ENCODE measurements at regions not wholly inside any gene's neighbourhood (a gene's known extent, or its start where the extent isn't known, plus 50 kb on each side); places are given as distances from the start of the nearest gene placed in this dataset.

- Histone ChIP-seq H3K9me3 (ENCODE audit: control insufficient read depth, low read length) (no peaks in the 10 kb centered on the region), H3K4me1 (ENCODE audit: control insufficient read depth, insufficient read depth, low read depth, low read length) (peaks cover 10% of the 10 kb centered on the region), H3K4me2 (ENCODE audit: low read length, poor library complexity, severe bottlenecking) (peak overlapping the region; percentile 8), H3K23ac (ENCODE audit: low read length in 2 of 2) (no peak overlapping the region), H2AK5ac (ENCODE audit: low read length, severe bottlenecking) (peak overlapping the region; percentile 72), H3K14ac (ENCODE audit: low read length in 2 of 2) (no peak overlapping the region), H3K27me3 (ENCODE audit: control insufficient read depth in 1 of 2, insufficient read depth in 1 of 2, low read length in 2 of 2) (no peaks in the 10 kb centered on the region), H2BK5ac (ENCODE audit: low read depth, low read length, poor library complexity, severe bottlenecking) (no peak overlapping the region), H4K8ac (ENCODE audit: low read length) (no peak overlapping the region), H2BK12ac (ENCODE audit: low read length in 2 of 2) (no peak overlapping the region), H3K79me1 (replicated peaks; ENCODE audit: low read length, poor library complexity, severe bottlenecking) (no peaks in the 10 kb centered on the region), H2AFZ (ENCODE audit: low read depth, low read length) (no peak overlapping the region), H2BK120ac (ENCODE audit: low read depth, low read length) (no peak overlapping the region), H2BK15ac (ENCODE audit: low read depth, poor library complexity, severe bottlenecking) (no peak overlapping the region), H3K36me3 (ENCODE audit: control insufficient read depth in 1 of 2, insufficient read depth in 2 of 2, low read depth in 1 of 2, low read length in 2 of 2) (no peaks in the 10 kb centered on the region), H4K91ac (ENCODE audit: low read length) (no peak overlapping the region), H3K9ac (ENCODE audit: low read length) (no peak overlapping the region), H3K18ac (ENCODE audit: low read depth in 1 of 2, low read length in 2 of 2) (no peak overlapping the region), H3K27ac (ENCODE audit: low read length, poor library complexity, severe bottlenecking) (peak overlapping the region; percentile 79), H3K4ac (ENCODE audit: low read depth in 1 of 2, low read length in 2 of 2) (no peak overlapping the region), H3K4me3 (ENCODE audit: insufficient read depth in 1 of 2, low read depth in 1 of 2, low read length in 2 of 2) (no peak overlapping the region)
- 83% methylated on average over 8 of the region's 8 CpGs for WGBS
- no peak for DNase-seq
Observed at GRCh38 chr1:115227346-115228082, 110.5 kb downstream of the NGF start.

GRCh38 chr1:115225993-115226685, 111.9 kb downstream of the NGF start:
- H4K91ac ChIP-seq (ENCODE audit: low read length) = no peak overlapping the region
- H2BK12ac ChIP-seq (ENCODE audit: low read length in 2 of 2) = no peak overlapping the region
- H2BK5ac ChIP-seq (ENCODE audit: low read depth, low read length, poor library complexity, severe bottlenecking) = no peak overlapping the region
- H3K9me3 ChIP-seq (ENCODE audit: control insufficient read depth, low read length) = no peaks in the 10 kb centered on the region
- no peak for DNase-seq
- H3K4ac ChIP-seq (ENCODE audit: low read depth in 1 of 2, low read length in 2 of 2) = no peak overlapping the region
- H2AFZ ChIP-seq (ENCODE audit: low read depth, low read length) = no peak overlapping the region
- H3K23ac ChIP-seq (ENCODE audit: low read length in 2 of 2) = no peak overlapping the region
- H3K4me2 ChIP-seq (ENCODE audit: low read length, poor library complexity, severe bottlenecking) = no peak overlapping the region
- H3K4me1 ChIP-seq (ENCODE audit: control insufficient read depth, insufficient read depth, low read depth, low read length) = peaks cover 10% of the 10 kb centered on the region
- no peak overlapping the region for H3K18ac ChIP-seq (ENCODE audit: low read depth in 1 of 2, low read length in 2 of 2)
- no peak overlapping the region for H2AK5ac ChIP-seq (ENCODE audit: low read length, severe bottlenecking)
- H3K4me3 ChIP-seq (ENCODE audit: insufficient read depth in 1 of 2, low read depth in 1 of 2, low read length in 2 of 2) = no peak overlapping the region
- H3K27ac ChIP-seq (ENCODE audit: low read length, poor library complexity, severe bottlenecking) = no peak overlapping the region
- H3K79me1 ChIP-seq (replicated peaks; ENCODE audit: low read length, poor library complexity, severe bottlenecking) = no peaks in the 10 kb centered on the region
- no peak overlapping the region for H3K9ac ChIP-seq (ENCODE audit: low read length)
- H3K14ac ChIP-seq (ENCODE audit: low read length in 2 of 2) = no peak overlapping the region
- WGBS = 88% methylated on average over 11 of the region's 11 CpGs
- H2BK120ac ChIP-seq (ENCODE audit: low read depth, low read length) = no peak overlapping the region
- H3K36me3 ChIP-seq (ENCODE audit: control insufficient read depth in 1 of 2, insufficient read depth in 2 of 2, low read depth in 1 of 2, low read length in 2 of 2) = no peaks in the 10 kb centered on the region
- H3K27me3 ChIP-seq (ENCODE audit: control insufficient read depth in 1 of 2, insufficient read depth in 1 of 2, low read length in 2 of 2) = no peaks in the 10 kb centered on the region
- no peak overlapping the region for H2BK15ac ChIP-seq (ENCODE audit: low read depth, poor library complexity, severe bottlenecking)
- H4K8ac ChIP-seq (ENCODE audit: low read length) = no peak overlapping the region

- Histone ChIP-seq H3K9me3 (ENCODE audit: control insufficient read depth, low read length) (no peaks in the 10 kb centered on the region), H3K18ac (ENCODE audit: low read depth in 1 of 2, low read length in 2 of 2) (no peak overlapping the region), H3K4ac (ENCODE audit: low read depth in 1 of 2, low read length in 2 of 2) (no peak overlapping the region), H2BK15ac (ENCODE audit: low read depth, poor library complexity, severe bottlenecking) (no peak overlapping the region), H4K91ac (ENCODE audit: low read length) (no peak overlapping the region), H2BK120ac (ENCODE audit: low read depth, low read length) (no peak overlapping the region), H2BK12ac (ENCODE audit: low read length in 2 of 2) (no peak overlapping the region), H2AFZ (ENCODE audit: low read depth, low read length) (no peak overlapping the region), H3K9ac (ENCODE audit: low read length) (no peak overlapping the region), H3K14ac (ENCODE audit: low read length in 2 of 2) (no peak overlapping the region), H3K23ac (ENCODE audit: low read length in 2 of 2) (no peak overlapping the region), H2BK5ac (ENCODE audit: low read depth, low read length, poor library complexity, severe bottlenecking) (no peak overlapping the region), H3K27ac (ENCODE audit: low read length, poor library complexity, severe bottlenecking) (no peak overlapping the region), H4K8ac (ENCODE audit: low read length) (no peak overlapping the region), H3K36me3 (ENCODE audit: control insufficient read depth in 1 of 2, insufficient read depth in 2 of 2, low read depth in 1 of 2, low read length in 2 of 2) (no peaks in the 10 kb centered on the region), H3K79me1 (replicated peaks; ENCODE audit: low read length, poor library complexity, severe bottlenecking) (no peaks in the 10 kb centered on the region), H3K4me1 (ENCODE audit: control insufficient read depth, insufficient read depth, low read depth, low read length) (peaks cover 10% of the 10 kb centered on the region), H3K27me3 (ENCODE audit: control insufficient read depth in 1 of 2, insufficient read depth in 1 of 2, low read length in 2 of 2) (no peaks in the 10 kb centered on the region), H3K4me2 (ENCODE audit: low read length, poor library complexity, severe bottlenecking) (no peak overlapping the region), H2AK5ac (ENCODE audit: low read length, severe bottlenecking) (no peak overlapping the region), H3K4me3 (ENCODE audit: insufficient read depth in 1 of 2, low read depth in 1 of 2, low read length in 2 of 2) (no peak overlapping the region)
- DNase-seq = no peak
- WGBS = 98% methylated on average over 1 of the region's 2 CpGs
Observed at GRCh38 chr1:115224636-115225035, 113.4 kb downstream of the NGF start.

- no peak overlapping the region for H3K9ac ChIP-seq (ENCODE audit: low read length)
- no peak overlapping the region for H3K27ac ChIP-seq (ENCODE audit: low read length, poor library complexity, severe bottlenecking)
- no peaks in the 10 kb centered on the region for H3K9me3 ChIP-seq (ENCODE audit: control insufficient read depth, low read length)
Observed at GRCh38 chr1:115222616-115223402, 115.2 kb downstream of the NGF start.

More at GRCh38 chr1:115222616-115223402, 115.2 kb downstream of the NGF start:
- Histone ChIP-seq H3K27me3 (ENCODE audit: control insufficient read depth in 1 of 2, insufficient read depth in 1 of 2, low read length in 2 of 2) (no peaks in the 10 kb centered on the region), H2AFZ (ENCODE audit: low read depth, low read length) (no peak overlapping the region), H3K4me2 (ENCODE audit: low read length, poor library complexity, severe bottlenecking) (no peak overlapping the region), H2BK12ac (ENCODE audit: low read length in 2 of 2) (no peak overlapping the region), H4K8ac (ENCODE audit: low read length) (no peak overlapping the region), H3K4ac (ENCODE audit: low read depth in 1 of 2, low read length in 2 of 2) (no peak overlapping the region), H3K14ac (ENCODE audit: low read length in 2 of 2) (no peak overlapping the region), H2BK5ac (ENCODE audit: low read depth, low read length, poor library complexity, severe bottlenecking) (no peak overlapping the region), H4K91ac (ENCODE audit: low read length) (no peak overlapping the region), H3K36me3 (ENCODE audit: control insufficient read depth in 1 of 2, insufficient read depth in 2 of 2, low read depth in 1 of 2, low read length in 2 of 2) (no peaks in the 10 kb centered on the region), H2AK5ac (ENCODE audit: low read length, severe bottlenecking) (no peak overlapping the region), H3K4me3 (ENCODE audit: insufficient read depth in 1 of 2, low read depth in 1 of 2, low read length in 2 of 2) (no peak overlapping the region), H2BK120ac (ENCODE audit: low read depth, low read length) (no peak overlapping the region), H3K18ac (ENCODE audit: low read depth in 1 of 2, low read length in 2 of 2) (no peak overlapping the region), H2BK15ac (ENCODE audit: low read depth, poor library complexity, severe bottlenecking) (no peak overlapping the region), H3K4me1 (ENCODE audit: control insufficient read depth, insufficient read depth, low read depth, low read length) (peaks cover 5% of the 10 kb centered on the region), H3K79me1 (replicated peaks; ENCODE audit: low read length, poor library complexity, severe bottlenecking) (no peaks in the 10 kb centered on the region), H3K23ac (ENCODE audit: low read length in 2 of 2) (no peak overlapping the region)
- 100% methylated on average over 1 of the region's 3 CpGs for WGBS
- no peak for DNase-seq

Measured in mesenchymal stem cell (in vitro differentiated cells and primary cell).